Thoracic aorta (tissue), 2 donors: ENCODE measurements at regions not wholly inside any gene's neighbourhood (a gene's known extent, or its start where the extent isn't known, plus 50 kb on each side); places are given as distances from the start of the nearest gene placed in this dataset.
"Not testable (repeated sequence)": the region's sequence is repeated elsewhere in the genome, so short reads cannot be mapped to it uniquely, and the experiment has no call there.

Experiments used
- ATAC-seq: fragments of 150-250 bp; one replicate; pipeline ENCODE4 v1.8.0; 2017; ENCODE audit warnings: low read depth; ENCODE audit not compliant: insufficient number of reproducible peaks, low FRiP score
- DNase-seq: peaks from one replicate; pipeline ENCODE4 v3.0.0-alpha.2; 2020; ENCODE audit warnings: low spot score
- H3K27ac ChIP-seq, 2 donors: fragments of 200-600 bp; sonication (generic); 1 replicate in 1 of 2; 2 replicates in 1 of 2; pipeline ENCODE4 v1.5.1; 2016; ENCODE audit warnings: mild to moderate bottlenecking in 2 of 2, moderate library complexity in 2 of 2
- H3K27me3 ChIP-seq: fragments of 200-600 bp; sonication (generic); replicated peaks from 2 replicates; pipeline ENCODE4 v1.6.0; 2016; ENCODE audit warnings: mild to moderate bottlenecking; ENCODE audit not compliant: insufficient read depth
- H3K36me3 ChIP-seq: fragments of 200-600 bp; sonication (generic); one replicate; pipeline ENCODE4 v1.5.1; 2016
- H3K4me1 ChIP-seq, 2 donors: fragments of 200-600 bp; sonication (generic); 1 replicate in 1 of 2; 2 replicates in 1 of 2; pipeline versions ENCODE4 v1.5.1 to v1.6.0; 2016; ENCODE audit warnings: low read depth in 2 of 2, mild to moderate bottlenecking in 1 of 2; ENCODE audit not compliant: control insufficient read depth in 1 of 2
- H3K4me3 ChIP-seq: fragments of 200-600 bp; sonication (generic); 2 replicates; pipeline ENCODE4 v1.5.1; 2016; ENCODE audit warnings: mild to moderate bottlenecking
- H3K9me3 ChIP-seq: fragments of 200-600 bp; sonication (generic); 2 replicates; pipeline ENCODE4 v1.5.1; 2016
- CTCF ChIP-seq: fragments of 200-600 bp; sonication (generic); IDR thresholded peaks from one replicate; pipeline ENCODE4 v1.5.1; 2019; ENCODE audit warnings: antibody characterized with exemption

- Histone ChIP-seq H3K4me3 (no peak overlapping the region), H3K27ac (no peak overlapping the region), H3K27me3 (no peaks in the 10 kb centered on the region), H3K36me3 (no peaks in the 10 kb centered on the region), H3K4me1 (no peaks in the 10 kb centered on the region), H3K9me3 (peaks cover 2% of the 10 kb centered on the region)
- no peak for DNase-seq
- ATAC-seq, result no peak
- TF ChIP-seq CTCF, result no peak
Observed at GRCh38 chr10:90229486-90229885, 528.1 kb downstream of the KIF20B start.

- H3K27me3 ChIP-seq, H3K9me3 ChIP-seq, H3K36me3 ChIP-seq, H3K4me1 ChIP-seq, H3K27ac ChIP-seq, ATAC-seq, H3K4me3 ChIP-seq, DNase-seq: not testable (repeated sequence)
Observed at GRCh38 chr10:90233805-90234204, 532.4 kb downstream of the KIF20B start.

- Histone ChIP-seq H3K4me3 (no peak overlapping the region), H3K9me3 (no peaks in the 10 kb centered on the region), H3K27me3 (no peaks in the 10 kb centered on the region), H3K4me1 (no peaks in the 10 kb centered on the region), H3K27ac (no peak overlapping the region), H3K36me3 (no peaks in the 10 kb centered on the region)
- no peak for DNase-seq
- ATAC-seq, result no peak
- TF ChIP-seq CTCF, result no peak
Observed at GRCh38 chr10:90245623-90246022, 544.2 kb downstream of the KIF20B start.

- not testable (repeated sequence) for H3K27me3 ChIP-seq, DNase-seq, H3K4me3 ChIP-seq, H3K27ac ChIP-seq, H3K9me3 ChIP-seq, H3K4me1 ChIP-seq, H3K36me3 ChIP-seq, ATAC-seq
Observed at GRCh38 chr10:90250784-90251183, 549.4 kb downstream of the KIF20B start.

- H3K9me3 ChIP-seq, result no peaks in the 10 kb centered on the region
- H3K27me3 ChIP-seq, result no peaks in the 10 kb centered on the region
- ATAC-seq (no peak), DNase-seq (no peak)
- no peaks in the 10 kb centered on the region for H3K36me3 ChIP-seq
- no peak overlapping the region for H3K4me3 ChIP-seq
- no peak for TF ChIP-seq CTCF
- no peak overlapping the region for H3K27ac ChIP-seq
- no peaks in the 10 kb centered on the region for H3K4me1 ChIP-seq
Observed at GRCh38 chr10:90269699-90270098, 568.3 kb downstream of the KIF20B start.

- TF ChIP-seq CTCF, result no peak
- DNase-seq (no peak), ATAC-seq (no peak)
- no peak overlapping the region for H3K27ac ChIP-seq
- no peaks in the 10 kb centered on the region for H3K27me3 ChIP-seq
- no peaks in the 10 kb centered on the region for H3K36me3 ChIP-seq
- no peak overlapping the region for H3K4me3 ChIP-seq
- H3K4me1 ChIP-seq, result peaks cover 0 to 3% of the 10 kb centered on the region in 2 donors
- H3K9me3 ChIP-seq, result no peaks in the 10 kb centered on the region
Observed at GRCh38 chr10:90274721-90275468, 573.5 kb downstream of the KIF20B start.
